SK-N-MC (cell line): ENCODE measurements at regions not wholly inside any gene's neighbourhood (a gene's known extent, or its start where the extent isn't known, plus 50 kb on each side); places are given as distances from the start of the nearest gene placed in this dataset.

ENCODE experiments used
- DNase-seq: peaks from one replicate; pipeline ENCODE4 v3.0.0-alpha.2; 2011; ENCODE audit warnings: low read depth, low spot score
- H3K27ac ChIP-seq: fragments of 200-600 bp; sonication (generic); 2 replicates; pipeline ENCODE4 v1.5.1; 2016; ENCODE audit warnings: mixed run types
- H3K36me3 ChIP-seq: fragments of 200-600 bp; sonication (generic); 2 replicates; pipeline ENCODE4 v1.6.1; 2017; ENCODE audit warnings: antibody characterized with exemption, low read length, mixed read lengths; ENCODE audit not compliant: insufficient read depth
- H3K4me3 ChIP-seq: fragments of 200-600 bp; sonication (generic); 2 replicates; pipeline ENCODE4 v1.5.1; 2016
- H3K9ac ChIP-seq: fragments of 200-600 bp; sonication (generic); 2 replicates; pipeline ENCODE4 v1.8.0; 2017; ENCODE audit warnings: mixed run types, mixed read lengths; ENCODE audit not compliant: insufficient read length
- H3K9me3 ChIP-seq: fragments of 200-600 bp; sonication (generic); 2 replicates; pipeline ENCODE4 v1.6.1; 2017; ENCODE audit warnings: low read depth, mild to moderate bottlenecking, antibody characterized with exemption, low read length, moderate library complexity, mixed read lengths
- EZH2 ChIP-seq: fragments of 200-600 bp; sonication (generic); IDR thresholded peaks from one replicate; pipeline ENCODE4 v1.6.1; 2017; ENCODE audit warnings: antibody characterized with exemption
- FOXP2 ChIP-seq: optimal IDR thresholded peaks from 2 replicates; pipeline ENCODE3; 2011; ENCODE audit warnings: mild to moderate bottlenecking, moderate library complexity; ENCODE audit not compliant: insufficient read depth; ENCODE audit errors: extremely low read length, control extremely low read depth
- POLR2AphosphoS5 ChIP-seq: IDR thresholded peaks from 2 replicates; pipeline ENCODE4 v1.6.1; 2012; ENCODE audit warnings: mild to moderate bottlenecking, low read depth, low read length, borderline replicate concordance

- no peak for TF ChIP-seq POLR2AphosphoS5
- no peak for TF ChIP-seq FOXP2
- no peak for TF ChIP-seq EZH2
- Histone ChIP-seq H3K9ac (no peak overlapping the region), H3K4me3 (no peak overlapping the region), H3K9me3 (no peaks in the 10 kb centered on the region), H3K36me3 (no peaks in the 10 kb centered on the region), H3K27ac (no peak overlapping the region)
- no peak for DNase-seq
These were observed 288.1 kb upstream of the B3GAT1 start for GRCh38 chr11:134700101-134700640.

DNA sequence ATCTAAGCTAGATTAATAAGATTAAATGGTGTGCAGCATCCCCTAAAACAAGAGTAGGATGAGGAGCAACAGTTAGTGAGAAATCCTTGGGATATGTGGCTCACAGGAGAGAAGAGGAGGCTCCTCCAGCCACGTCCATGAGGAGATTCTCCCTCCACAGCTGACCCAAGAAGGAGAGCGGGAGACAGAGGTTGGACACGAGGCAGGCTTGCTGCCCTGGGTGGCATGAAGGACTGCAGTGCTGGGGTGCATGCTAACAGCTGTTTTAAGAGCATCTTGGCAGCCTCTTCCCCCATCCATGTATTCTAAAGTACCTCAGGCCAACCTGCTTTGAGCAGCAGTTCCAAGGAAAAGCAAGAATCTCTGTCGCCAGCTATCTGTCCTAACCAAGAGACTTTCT is 284.4 kb upstream of the B3GAT1 start:
- TF ChIP-seq FOXP2 (no peak), POLR2AphosphoS5 (no peak), EZH2 (no peak)
- no peak overlapping the region for H3K9ac ChIP-seq
- no peak for DNase-seq
- no peak overlapping the region for H3K4me3 ChIP-seq
- no peak overlapping the region for H3K27ac ChIP-seq
- no peaks in the 10 kb centered on the region for H3K9me3 ChIP-seq
- no peaks in the 10 kb centered on the region for H3K36me3 ChIP-seq

GRCh38 chr11:134691985-134692384 is 279.9 kb upstream of the B3GAT1 start:
- Histone ChIP-seq H3K36me3 (no peaks in the 10 kb centered on the region), H3K4me3 (no peak overlapping the region), H3K9ac (no peak overlapping the region), H3K9me3 (no peaks in the 10 kb centered on the region), H3K27ac (no peak overlapping the region)
- no peak for DNase-seq
- TF ChIP-seq EZH2, result no peak

GRCh38 chr11:134691295-134691873 is 279.3 kb upstream of the B3GAT1 start:
- TF ChIP-seq FOXP2, result no peak
- no peak for TF ChIP-seq EZH2
- no peak for TF ChIP-seq POLR2AphosphoS5
- Histone ChIP-seq H3K36me3 (no peaks in the 10 kb centered on the region), H3K4me3 (no peak overlapping the region), H3K9me3 (no peaks in the 10 kb centered on the region), H3K27ac (no peak overlapping the region), H3K9ac (no peak overlapping the region)
- no peak for DNase-seq

DNA sequence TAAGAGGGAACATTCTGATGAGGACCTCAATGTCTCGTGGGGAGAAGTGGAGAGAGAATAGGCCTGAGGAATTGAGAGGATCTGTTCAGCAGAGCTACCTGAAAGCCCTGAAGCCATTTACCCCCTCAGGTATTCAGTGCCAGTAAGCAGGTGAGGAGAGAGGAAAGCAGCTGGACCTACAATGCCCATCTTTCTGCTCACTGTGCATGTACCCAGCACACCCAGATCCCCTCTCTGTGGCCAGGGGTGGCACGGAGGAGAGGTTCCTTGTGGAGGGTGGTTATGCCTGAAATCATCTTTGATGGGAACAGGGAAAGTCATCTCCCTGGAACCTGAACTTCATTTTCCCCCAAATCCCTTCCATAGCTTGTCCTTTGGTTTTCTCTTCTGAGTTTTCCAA is 277.8 kb upstream of the B3GAT1 start:
- Histone ChIP-seq H3K9ac (no peak overlapping the region), H3K27ac (no peak overlapping the region), H3K4me3 (no peak overlapping the region), H3K9me3 (no peaks in the 10 kb centered on the region), H3K36me3 (no peaks in the 10 kb centered on the region)
- DNase-seq, result no peak
- TF ChIP-seq FOXP2 (no peak), EZH2 (no peak), POLR2AphosphoS5 (no peak)

- Histone ChIP-seq H3K4me3 (no peak overlapping the region), H3K9me3 (no peaks in the 10 kb centered on the region), H3K27ac (no peak overlapping the region), H3K36me3 (no peaks in the 10 kb centered on the region), H3K9ac (no peak overlapping the region)
- no peak for TF ChIP-seq EZH2
- no peak for TF ChIP-seq FOXP2
- no peak for TF ChIP-seq POLR2AphosphoS5
- no peak for DNase-seq
These were observed 275.5 kb upstream of the B3GAT1 start for GRCh38 chr11:134687548-134687947.

DNA sequence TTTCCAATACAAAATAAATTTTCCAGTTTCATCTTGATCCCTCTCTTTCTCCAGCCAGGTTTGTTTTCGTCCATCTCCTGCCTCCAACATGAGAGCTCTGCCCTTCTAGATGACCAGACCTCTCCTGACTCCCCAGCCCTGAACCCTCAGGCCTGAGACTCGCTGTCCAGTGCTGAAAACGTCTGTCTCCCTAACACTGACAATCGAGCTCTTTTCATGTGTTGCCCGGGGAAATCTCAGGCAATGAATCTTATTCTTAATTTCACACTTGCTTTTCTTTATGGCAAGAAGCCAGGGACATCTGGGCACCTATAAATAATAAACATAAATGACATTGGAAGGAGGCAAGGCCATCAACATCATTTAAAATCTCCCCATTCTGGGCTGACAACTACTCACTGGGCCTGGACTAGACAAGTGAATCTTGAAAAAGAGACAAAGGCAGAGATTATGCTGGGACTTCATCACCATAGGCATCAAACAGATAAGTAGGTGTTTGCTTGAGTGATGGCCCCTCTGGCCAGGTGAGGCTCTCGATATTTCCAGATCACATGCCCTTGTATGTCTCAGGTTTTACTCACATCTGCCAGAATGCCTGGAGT is 274.5 kb upstream of the B3GAT1 start:
- Histone ChIP-seq H3K9me3 (no peaks in the 10 kb centered on the region), H3K9ac (no peak overlapping the region), H3K4me3 (no peak overlapping the region), H3K36me3 (no peaks in the 10 kb centered on the region), H3K27ac (no peak overlapping the region)
- TF ChIP-seq EZH2, result no peak
- TF ChIP-seq FOXP2, result no peak
- no peak for TF ChIP-seq POLR2AphosphoS5
- no peak for DNase-seq

GRCh38 chr11:134685793-134686380 is 273.8 kb upstream of the B3GAT1 start:
- no peak for DNase-seq
- TF ChIP-seq FOXP2 (no peak), EZH2 (no peak), POLR2AphosphoS5 (no peak)
- no peak overlapping the region for H3K4me3 ChIP-seq
- no peaks in the 10 kb centered on the region for H3K9me3 ChIP-seq
- H3K27ac ChIP-seq, result no peak overlapping the region
- H3K9ac ChIP-seq, result no peak overlapping the region
- no peaks in the 10 kb centered on the region for H3K36me3 ChIP-seq

- no peak for DNase-seq
- no peaks in the 10 kb centered on the region for H3K36me3 ChIP-seq
- H3K27ac ChIP-seq, result no peak overlapping the region
- H3K9me3 ChIP-seq, result no peaks in the 10 kb centered on the region
- H3K4me3 ChIP-seq, result no peak overlapping the region
- H3K9ac ChIP-seq, result no peak overlapping the region
- no peak for TF ChIP-seq EZH2
- TF ChIP-seq POLR2AphosphoS5, result no peak
- TF ChIP-seq FOXP2, result no peak
These were observed 272.5 kb upstream of the B3GAT1 start for GRCh38 chr11:134684576-134684975.
